ENCODE measurements at regions not wholly inside any gene's neighbourhood (a gene's known extent, or its start where the extent isn't known, plus 50 kb on each side); places are given as distances from the start of the nearest gene placed in this dataset.
"Not testable (repeated sequence)": the region's sequence is repeated elsewhere in the genome, so short reads cannot be mapped to it uniquely, and the experiment has no call there.

- H3K4me1 ChIP-seq = no peaks in the 10 kb centered on the region
- H3K27me3 ChIP-seq = no peaks in the 10 kb centered on the region
- ATAC-seq (ENCODE audit: low FRiP score in 2 of 2) (no peak), DNase-seq (no peak)
- no peak overlapping the region for H3K4me3 ChIP-seq
- no peak overlapping the region for H3K27ac ChIP-seq
- H3K9me3 ChIP-seq = no peaks in the 10 kb centered on the region
- TF ChIP-seq POLR2A (IDR thresholded peaks at IDR 0.05) (no peak), POLR2AphosphoS5 (IDR thresholded peaks at IDR 0.05) (no peak), CTCF (IDR thresholded peaks at IDR 0.05) (no peak), EP300 (IDR thresholded peaks at IDR 0.05) (no peak)
- no peaks in the 10 kb centered on the region for H3K36me3 ChIP-seq
Observed at GRCh38 chr3:110938629-110939028, 133.0 kb upstream of the NECTIN3 start.

DNA sequence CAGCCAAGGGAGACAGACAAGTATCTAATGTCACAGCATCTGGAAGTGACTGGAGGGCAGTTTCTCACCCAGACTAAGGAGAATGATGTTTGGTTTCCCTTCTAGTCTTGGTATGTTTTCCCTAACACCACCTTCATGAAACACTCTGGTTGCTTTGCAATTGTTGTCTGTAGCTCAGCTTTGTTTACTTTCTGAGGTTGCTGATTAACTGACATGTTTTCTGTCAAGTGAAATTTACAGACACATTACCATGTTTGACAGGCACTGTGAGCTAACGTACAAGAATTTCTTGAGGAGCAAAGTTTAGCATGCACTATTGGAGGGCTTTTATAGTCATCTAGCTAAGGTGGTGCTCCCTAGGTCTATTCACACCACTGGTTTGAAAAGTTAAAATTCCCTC lies 131.6 kb upstream of the NECTIN3 start:
- H3K27ac ChIP-seq = no peak overlapping the region
- H3K4me1 ChIP-seq = no peaks in the 10 kb centered on the region
- no peak for ATAC-seq (ENCODE audit: low FRiP score in 2 of 2)
- H3K36me3 ChIP-seq = no peaks in the 10 kb centered on the region
- no peak for TF ChIP-seq CTCF (IDR thresholded peaks at IDR 0.05)
- no peak overlapping the region for H3K4me3 ChIP-seq
- no peaks in the 10 kb centered on the region for H3K27me3 ChIP-seq
- peaks cover 0 to 11% (median 4%) of the 10 kb centered on the region in 4 donors for H3K9me3 ChIP-seq
- DNase-seq = no peak
- WGBS, 2 donors = 12 to 31% methylated on average over 1 of the region's 1 CpG

DNA sequence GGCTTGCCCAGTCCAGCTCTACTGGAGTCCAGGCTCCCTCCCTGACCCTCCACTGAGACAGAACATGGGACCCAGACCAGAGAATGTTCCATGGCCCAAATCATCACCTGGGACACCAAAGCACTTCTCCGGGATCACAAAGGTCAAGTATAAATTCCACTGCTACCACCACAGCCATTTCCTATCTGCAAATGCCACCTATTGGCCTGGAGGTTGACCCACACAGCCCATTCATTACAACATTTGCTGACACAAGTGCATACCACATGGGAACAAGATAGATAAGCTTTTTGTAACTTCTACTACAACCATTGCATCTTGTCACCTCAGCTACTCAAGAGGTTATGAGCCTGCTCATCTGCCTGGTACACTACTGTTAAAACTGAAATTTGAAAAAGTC lies 126.8 kb upstream of the NECTIN3 start:
- TF ChIP-seq EP300 (IDR thresholded peaks at IDR 0.05) = no peak
- TF ChIP-seq CTCF (IDR thresholded peaks at IDR 0.05) = no peak
- no peak for TF ChIP-seq POLR2AphosphoS5 (IDR thresholded peaks at IDR 0.05)
- no peak for TF ChIP-seq POLR2A (IDR thresholded peaks at IDR 0.05)
- DNase-seq (no peak), ATAC-seq (ENCODE audit: low FRiP score in 2 of 2) (no peak)
- no peaks in the 10 kb centered on the region for H3K36me3 ChIP-seq
- no peaks in the 10 kb centered on the region for H3K27me3 ChIP-seq
- peaks cover 3 to 36% (median 20%) of the 10 kb centered on the region in 4 donors for H3K9me3 ChIP-seq
- no peaks in the 10 kb centered on the region for H3K4me1 ChIP-seq
- H3K27ac ChIP-seq = no peak overlapping the region
- WGBS, 2 donors = 88 to 100% methylated on average over 1 of the region's 1 CpG
- H3K4me3 ChIP-seq = no peak overlapping the region

DNA sequence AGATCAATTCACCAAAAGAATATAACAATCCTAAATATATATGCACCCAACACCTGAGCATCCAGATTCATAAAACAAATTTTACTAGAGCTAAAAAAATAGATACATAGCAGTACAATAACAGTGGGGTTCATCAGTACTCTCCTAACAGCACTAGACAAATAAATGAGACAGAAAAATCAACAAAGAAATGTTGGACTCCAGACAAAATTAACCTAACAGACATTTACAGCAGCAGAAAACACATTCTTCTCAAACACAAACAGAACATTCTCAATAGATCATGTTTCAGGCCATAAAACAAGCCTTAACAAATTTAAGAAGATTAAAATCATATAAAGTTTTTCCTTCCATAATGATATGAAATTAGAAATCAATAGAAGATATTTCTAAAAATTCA lies 124.8 kb upstream of the NECTIN3 start:
- no peak overlapping the region for H3K4me3 ChIP-seq
- no peaks in the 10 kb centered on the region for H3K27me3 ChIP-seq
- no peak overlapping the region for H3K27ac ChIP-seq
- ATAC-seq (ENCODE audit: low FRiP score in 2 of 2) = no peak
- H3K9me3 ChIP-seq = peaks cover 3 to 48% (median 25%) of the 10 kb centered on the region in 4 donors
- TF ChIP-seq POLR2AphosphoS5 (IDR thresholded peaks at IDR 0.05) (no peak), POLR2A (IDR thresholded peaks at IDR 0.05) (no peak), CTCF (IDR thresholded peaks at IDR 0.05) (no peak), EP300 (IDR thresholded peaks at IDR 0.05) (no peak)
- no peaks in the 10 kb centered on the region for H3K36me3 ChIP-seq
- no peak for DNase-seq
- no peaks in the 10 kb centered on the region for H3K4me1 ChIP-seq

GRCh38 chr3:110949194-110949593 lies 122.4 kb upstream of the NECTIN3 start:
- H3K4me1 ChIP-seq; H3K4me3 ChIP-seq; H3K27me3 ChIP-seq; H3K36me3 ChIP-seq; H3K27ac ChIP-seq; DNase-seq; ATAC-seq (ENCODE audit: low FRiP score in 2 of 2): not testable (repeated sequence)
- 67% methylated on average over 1 of the region's 1 CpG; no CpG with 5 or more reads in 1 of the 2 donors for WGBS, 2 donors
- H3K9me3 ChIP-seq = peaks cover 3 to 45% (median 25%) of the 10 kb centered on the region in 4 donors
